GDM1 (cell line): ENCODE measurements at regions not wholly inside any gene's neighbourhood (a gene's known extent, or its start where the extent isn't known, plus 50 kb on each side); places are given as distances from the start of the nearest gene placed in this dataset.

Source experiments
- DNase-seq: peaks from one replicate; lab custom pipeline; 2025; lab: John Stamatoyannopoulos, UW

DNA sequence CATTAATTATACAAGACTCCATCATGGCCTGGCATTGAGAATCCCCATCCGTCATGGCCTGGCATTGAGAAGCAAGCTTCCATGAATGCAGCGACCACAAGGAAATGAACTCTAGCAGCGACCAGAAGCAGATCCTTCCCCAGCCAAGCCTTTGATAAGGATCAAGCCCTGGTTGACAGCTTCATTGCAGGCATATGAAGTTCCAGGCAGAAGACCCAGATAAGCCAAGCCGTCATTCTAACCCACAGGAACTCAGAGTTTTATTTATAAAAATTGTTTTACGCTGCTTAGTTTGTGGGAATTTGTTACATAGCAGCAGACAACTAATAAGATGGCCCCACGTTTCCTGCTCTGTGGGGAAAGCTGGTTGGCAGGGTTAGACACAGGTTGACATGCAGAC lies 642.3 kb downstream of the GATA3 start:
- no peak for DNase-seq

DNA sequence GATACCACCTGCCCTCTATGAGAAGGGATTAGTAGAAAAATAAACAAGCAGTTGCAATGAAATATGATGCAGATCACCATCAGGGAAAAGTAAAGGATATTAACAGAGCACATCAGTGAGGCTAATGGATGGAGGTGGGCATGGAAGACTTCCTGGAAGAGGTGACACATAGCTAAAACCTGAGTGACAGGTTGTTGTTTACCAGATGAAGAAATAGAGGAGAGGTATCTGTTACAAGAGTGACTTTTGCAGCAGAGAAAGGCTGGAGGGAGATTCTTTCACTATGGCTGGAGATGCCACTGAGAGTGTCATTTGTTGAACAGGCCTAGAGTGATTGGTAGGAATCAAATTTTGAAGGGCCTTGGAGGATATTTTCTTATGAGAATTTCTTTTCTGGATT lies 646.2 kb downstream of the GATA3 start:
- no peak for DNase-seq

DNA sequence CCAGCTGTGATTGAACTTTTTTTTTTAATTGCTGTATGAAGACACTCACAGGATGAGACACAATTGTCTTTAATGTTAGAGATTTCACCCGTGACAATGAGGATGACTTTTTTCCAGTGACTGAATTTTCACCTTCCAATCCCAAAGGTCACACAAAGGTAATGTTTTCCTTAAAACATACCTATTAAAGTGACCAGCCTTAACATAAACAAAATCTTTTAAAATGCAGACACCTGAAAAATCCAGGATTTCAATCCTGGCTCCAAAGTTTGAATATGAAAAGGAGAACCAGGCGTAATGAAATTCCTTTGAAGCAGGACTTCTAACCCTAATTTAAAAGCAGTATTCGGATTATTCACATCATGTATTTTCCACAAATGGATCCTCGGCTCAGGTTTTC lies 647.7 kb downstream of the GATA3 start:
- no peak for DNase-seq

DNA sequence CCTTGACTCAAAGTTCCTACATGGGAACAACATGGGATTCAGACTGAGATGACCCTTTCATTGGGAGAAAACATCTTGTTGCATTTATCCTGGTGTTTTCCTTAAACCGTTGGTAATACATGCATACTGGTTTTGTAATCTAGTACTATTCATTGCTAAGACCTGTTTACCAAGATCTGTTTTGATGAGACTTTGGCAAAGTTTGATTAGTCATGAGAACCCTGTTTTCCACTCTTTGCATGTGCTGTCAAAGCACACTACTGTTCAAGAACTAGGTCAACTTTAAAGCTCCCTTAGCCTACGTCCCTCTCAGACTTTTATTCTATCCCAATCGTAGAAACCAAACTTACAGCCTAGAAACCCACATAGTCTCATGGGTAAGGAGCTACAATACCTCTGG lies 650.9 kb downstream of the GATA3 start:
- no peak for DNase-seq

DNA sequence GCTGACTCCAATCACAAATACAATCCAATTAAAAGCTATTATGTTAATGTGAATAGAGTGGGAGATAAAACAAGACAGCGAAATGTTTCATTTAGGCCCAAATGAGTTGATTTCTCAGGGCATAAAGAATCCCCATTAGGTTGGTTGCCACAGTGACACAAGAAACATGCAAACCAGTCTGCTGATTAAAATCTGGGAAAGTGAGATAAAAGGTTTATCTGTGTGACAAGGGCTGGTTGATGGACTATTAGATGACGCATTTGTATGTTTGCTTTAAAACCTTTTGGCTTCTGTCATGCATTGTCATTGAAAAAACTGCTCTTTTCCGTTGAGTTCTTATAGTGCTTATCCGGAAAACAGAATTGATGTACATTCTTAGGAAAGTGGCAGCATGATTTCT lies 658.2 kb downstream of the GATA3 start:
- no peak for DNase-seq

DNA sequence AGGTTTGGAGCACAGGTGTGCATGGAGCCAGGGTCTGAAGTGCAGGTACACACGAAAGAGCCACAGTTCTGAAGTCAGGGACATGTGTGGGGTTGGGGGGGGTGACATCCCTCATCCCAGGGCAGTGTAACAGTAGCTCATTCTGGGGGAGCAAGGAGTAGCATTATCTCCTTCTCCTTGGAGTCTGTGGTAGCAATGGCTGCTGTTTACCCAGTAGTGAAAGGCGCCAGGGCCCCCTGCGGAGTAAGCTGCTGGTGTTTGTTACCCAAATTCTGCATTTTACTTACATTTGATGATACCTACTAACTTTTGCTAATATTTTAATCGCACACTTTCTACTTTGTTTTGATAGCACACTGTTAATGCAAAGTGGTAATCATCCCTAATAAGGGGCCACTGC lies 665.5 kb downstream of the GATA3 start:
- no peak for DNase-seq

DNA sequence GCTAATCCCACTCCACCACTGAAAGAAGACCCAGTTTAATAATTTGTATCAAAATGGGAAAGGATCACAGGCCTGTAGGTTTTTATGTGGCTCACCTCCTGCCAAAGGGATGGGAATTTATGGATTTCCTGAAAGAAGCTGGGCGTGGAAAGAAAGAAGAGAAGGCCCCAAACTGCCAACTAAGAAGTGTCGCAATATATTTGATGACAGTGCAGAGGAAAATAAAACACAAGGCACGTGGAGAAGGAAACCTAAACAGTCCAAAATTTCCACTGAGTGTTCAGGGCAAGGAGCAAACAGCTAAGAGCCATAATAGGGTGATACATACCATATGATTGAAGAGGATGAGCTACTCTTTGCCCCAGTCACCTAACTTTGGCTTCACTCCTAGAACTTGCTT lies 667.2 kb downstream of the GATA3 start:
- no peak for DNase-seq

DNA sequence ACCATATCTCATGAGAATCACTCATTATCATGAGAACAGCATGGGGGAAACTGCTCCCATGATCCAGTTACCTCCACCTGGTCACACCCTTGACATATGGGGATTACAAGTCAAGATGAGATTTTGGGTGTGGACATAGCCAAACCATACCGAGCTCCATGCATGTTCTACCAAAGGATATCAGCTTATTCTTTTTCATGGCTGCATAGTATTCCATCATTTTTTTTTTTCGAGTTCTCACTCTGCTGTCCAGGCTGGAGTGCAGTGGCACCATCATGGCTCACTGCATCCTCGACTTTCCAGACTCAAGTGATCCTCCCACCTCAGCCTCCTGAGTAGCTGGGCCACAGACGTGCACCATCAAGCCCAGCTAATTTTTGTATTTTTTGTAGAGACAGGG lies 668.3 kb downstream of the GATA3 start:
- DNase-seq, result no peak

DNA sequence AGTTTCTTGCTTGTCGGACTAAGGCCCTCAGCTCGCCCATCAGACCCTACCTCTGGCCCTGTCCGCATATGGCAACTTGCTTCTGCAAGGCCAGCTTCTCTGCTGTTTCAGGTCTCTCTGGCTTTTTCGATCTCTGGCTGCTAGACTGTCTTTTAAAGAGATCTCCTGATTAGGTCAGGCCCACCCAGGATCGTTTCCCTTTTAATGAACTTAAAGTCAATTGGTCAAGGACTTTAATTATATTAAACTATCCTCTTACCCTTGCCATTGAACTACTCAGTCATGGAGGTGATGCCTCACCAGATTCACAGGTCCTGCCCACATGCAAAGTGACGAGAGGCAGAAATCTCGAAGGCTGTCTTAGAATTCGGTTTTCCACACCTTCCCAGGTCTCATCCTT lies 670.9 kb downstream of the GATA3 start:
- no peak for DNase-seq

DNA sequence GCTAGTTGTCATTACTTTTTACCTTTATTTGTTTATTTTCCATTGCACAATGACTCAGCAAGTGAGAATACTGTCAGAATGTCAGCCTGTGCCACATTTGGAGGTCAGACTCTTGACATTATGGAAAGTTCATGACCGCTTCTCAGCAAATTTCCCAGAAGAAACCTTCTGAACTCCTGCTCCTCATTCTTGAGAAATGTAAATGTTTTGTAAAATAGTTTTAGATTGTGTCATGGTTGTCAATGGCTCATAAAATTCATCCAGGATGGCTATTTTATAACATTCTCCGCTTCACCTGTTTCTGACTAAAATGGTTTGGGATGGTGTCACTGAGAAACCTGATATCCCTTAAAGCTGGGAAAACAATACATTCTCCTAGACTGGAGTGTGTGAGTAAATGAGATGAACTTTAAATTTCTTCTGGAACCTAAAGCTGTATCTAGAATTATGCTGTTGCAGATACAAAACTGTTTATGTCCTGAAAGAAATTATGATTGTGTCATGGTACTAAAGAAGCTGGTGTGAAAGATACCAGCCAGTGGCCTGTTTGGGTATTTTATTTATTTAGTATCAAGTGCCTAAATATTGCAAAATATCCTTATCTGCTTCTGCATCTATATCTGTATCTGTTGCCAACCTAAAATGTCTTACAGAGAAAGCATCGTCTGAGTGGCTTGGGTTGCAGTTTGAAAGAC lies 671.7 kb downstream of the GATA3 start:
- DNase-seq, result no peak

DNA sequence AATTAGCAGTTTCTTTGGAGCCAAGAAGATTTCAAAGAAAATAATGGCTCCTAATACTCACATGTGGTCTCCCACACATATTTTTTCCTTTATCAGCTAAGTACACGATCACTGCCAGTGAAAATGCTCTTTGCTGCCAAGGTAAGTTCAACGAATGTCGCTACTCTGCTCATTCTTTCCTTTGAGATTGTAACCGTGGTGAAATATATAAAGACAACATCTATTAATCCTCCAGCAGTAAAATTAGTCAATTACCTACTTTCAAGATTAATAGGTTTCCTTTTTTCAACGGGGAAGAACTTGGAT lies 672.2 kb downstream of the GATA3 start:
- no peak for DNase-seq

DNA sequence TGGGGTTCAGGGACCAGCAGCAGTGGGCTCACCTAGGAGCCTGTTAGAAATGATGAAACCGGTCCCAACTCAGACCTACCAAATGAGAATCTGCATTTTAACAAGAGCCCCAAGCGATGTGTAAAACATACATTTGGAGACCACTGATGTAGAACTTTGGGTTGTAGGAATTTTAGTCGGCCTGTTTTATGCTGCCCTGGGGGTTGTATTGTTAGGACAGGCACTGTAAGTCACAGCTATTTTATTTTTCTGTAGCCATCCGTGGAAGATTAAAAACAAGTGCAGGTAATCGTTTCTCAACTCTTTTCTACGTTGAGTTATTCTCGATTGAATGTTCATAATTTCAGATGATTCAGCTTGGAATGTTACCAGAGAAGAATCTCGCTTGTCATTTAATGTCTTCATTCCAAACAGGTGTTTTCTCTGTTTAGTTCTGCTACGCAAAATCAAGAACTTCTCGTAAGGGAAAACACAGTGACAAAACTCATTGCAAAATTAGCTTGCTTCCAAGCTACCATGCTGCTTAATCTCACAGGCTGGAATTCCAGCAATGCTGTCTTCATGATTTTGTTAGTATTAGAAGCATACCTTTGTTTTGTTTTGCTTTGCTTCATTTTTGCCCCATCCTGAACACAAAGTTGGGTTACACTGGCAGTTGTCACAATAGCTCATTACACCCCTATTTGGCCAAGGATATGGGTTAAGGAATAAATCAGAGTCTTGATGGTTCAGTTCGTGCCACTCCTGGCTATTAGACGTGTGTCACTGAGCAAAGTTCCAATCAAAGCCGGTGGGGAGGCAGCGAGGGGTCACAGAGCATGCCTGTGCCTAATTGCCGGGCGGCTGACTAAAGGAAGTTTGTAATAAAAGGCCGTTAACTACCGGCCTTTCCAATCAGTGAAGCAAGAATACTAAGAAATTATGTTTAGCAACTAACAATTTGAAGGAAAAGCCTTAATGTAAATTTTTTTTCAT lies 676.9 kb downstream of the GATA3 start:
- no peak for DNase-seq

DNA sequence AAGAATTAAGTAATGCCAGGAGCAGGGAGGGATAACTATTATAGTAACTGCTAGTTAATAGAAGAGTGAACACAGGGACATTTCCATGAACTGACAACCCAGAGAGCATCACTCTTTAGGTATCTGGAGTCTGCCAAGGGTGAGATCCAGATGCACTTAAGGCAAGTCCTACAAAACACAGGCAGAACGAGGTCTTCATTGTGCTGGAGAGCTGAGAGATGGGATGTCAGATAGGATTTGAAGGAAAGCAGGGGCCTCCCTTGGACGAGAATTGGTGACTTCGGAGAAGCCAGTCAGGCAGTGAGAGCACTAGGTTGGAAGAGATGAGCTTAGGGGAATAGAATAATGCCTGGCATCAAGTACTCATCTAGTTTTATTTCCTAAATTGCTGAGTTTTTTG lies 684.5 kb downstream of the GATA3 start:
- DNase-seq, result no peak

DNA sequence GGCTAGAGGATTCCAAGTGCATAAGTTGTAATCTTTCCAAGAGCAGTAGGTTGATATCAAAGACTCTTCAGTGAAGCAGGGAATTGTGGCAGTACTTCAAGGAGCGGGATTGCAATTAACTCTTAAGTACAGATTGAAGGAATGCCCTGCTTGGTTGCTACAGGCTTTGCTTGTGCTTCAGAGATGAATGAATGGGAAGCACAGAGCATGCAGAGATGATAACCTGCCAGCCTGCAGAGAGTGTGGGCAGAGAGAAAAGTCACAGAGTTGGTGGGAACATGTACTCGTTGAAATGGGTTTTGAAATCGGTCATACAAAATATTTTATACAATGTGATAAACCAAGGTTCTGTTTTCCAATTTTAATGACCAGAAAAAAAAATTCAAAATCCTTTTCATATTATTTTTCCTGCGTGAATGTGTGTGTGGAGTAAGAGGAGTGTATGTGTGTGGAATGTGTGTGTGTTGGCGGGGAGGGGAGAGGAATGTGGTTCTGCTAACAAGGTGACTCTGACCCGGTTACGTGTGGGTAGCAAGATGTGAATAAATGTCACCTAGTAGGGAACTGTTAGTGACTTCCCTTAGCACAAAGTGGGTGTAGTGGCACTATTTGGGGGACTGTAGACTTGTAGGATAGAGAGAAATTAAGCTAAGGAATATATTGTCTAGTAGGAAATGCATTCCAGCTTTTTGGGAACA lies 697.8 kb downstream of the GATA3 start:
- no peak for DNase-seq

DNA sequence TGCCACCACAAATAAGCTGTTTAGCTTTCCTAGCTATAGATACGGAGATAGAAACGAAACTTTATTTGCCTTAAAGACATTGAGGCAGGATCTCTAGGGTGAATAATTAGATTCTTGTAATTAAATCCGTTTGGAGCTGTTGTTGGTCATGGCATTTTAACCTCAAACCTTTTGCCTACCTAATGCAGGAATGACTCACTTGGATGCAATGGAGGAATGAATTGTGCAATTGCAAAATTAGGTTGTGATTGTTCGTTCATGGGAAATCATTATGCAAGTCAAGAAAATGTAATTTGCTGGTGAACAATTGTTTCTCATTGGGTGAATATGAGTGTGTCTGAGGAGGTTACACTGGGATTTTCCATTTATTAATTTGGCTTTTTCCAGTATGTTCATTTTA lies 703.5 kb downstream of the GATA3 start:
- DNase-seq, result no peak

DNA sequence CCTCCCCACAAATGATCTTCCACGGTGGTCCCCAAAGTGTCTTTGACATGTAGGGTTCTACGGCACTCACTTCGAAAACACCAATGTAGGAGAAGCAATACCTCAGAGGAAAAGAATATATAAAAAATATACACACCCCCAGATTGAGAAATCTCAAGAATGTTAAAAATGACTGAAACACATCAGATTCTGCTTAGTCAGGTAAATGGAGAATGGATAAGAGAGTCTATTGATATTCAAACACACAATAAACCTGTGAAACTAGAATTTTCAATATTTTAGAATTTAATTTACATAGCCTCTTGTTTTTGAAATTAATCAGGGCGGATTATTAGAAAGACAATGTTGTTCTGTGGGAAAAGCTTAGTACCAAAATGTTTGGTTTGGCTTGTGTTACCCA lies 712.4 kb downstream of the GATA3 start:
- no peak for DNase-seq

DNA sequence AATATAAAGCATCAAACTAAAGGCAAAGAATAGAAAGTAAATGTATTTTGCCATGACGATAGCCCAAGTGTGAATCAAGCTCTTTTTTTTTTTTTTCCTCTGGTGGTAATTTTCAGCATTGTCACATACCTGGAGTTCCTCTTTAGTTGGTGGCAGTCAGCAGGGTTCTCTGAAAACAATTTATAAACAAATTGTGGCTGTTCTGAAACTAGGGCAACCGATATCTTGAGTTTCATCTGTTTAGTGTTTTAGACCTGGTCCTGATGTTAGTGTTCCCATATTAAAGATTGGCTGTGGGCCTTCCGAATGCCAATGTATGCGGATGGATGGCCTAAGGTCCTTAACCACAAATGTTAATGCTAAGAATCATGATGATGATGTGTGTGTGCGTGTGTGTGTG lies 713.1 kb downstream of the GATA3 start:
- no peak for DNase-seq

DNA sequence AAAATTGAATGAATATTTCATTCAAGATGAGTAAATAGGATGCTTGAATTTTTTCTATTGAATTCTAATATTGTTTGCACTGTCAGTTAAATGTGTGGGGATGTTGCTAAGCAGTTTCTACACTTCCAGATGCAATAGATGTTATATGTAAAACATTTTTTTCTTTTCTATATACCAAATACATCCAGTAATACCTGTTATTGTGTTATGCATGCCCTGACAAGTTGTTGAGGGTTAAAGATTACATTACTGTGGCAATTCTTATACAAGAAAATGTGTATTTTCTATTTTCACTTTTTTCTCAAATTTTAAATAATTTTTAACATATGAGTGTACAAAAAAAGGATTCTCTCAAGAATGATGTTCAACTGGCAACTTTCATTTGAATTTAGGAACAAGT lies 713.9 kb downstream of the GATA3 start:
- no peak for DNase-seq

DNA sequence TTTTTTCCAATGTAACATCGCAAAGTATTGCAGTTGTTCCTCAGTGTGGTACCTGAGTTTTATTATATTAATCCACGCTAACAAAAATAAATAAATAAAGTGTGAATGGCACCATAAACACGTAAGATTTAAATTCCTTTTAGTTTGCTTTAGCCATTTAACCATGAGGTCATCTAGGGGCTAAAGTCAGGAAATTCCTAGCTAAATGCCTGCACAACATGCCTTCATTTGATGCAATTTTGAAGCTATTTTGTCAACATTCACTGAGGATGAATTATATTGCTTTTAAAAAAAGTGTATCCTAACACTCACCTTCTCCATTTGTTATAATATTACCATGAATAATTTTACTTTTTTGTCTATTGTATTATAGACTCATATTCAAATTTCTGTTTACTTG lies 714.4 kb downstream of the GATA3 start:
- DNase-seq, result no peak

DNA sequence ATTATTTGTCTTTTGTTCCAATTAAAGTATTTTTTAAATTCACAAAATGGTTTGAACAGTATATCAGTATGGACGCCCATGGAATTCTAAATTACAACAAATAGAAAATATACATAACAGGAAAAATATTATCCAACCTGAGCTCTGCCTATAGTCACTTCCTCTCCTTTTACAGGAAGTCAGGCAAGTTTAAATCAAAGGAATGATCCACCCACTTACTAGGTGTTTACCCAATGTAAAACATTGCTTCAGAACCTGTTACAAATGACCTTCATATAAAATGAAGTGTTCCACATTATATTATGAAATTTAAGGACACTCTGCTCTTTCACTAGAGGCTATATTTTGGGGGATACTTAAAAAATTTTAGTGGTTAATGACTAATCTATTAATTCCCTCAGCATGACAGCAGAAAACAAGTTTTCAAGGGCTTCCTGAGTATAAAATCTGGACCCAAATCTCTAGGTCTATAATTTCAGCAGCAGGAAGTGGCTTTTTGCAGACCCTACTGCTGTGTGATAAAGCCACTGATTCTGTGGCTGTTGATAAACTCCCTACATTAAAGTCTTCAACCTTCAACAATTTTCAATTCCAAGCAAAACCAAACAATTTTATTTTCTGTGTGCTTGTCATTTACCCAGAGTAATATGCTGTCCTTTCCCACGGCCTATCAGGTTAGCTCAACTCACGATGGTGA lies 722.6 kb downstream of the GATA3 start:
- DNase-seq, result no peak

DNA sequence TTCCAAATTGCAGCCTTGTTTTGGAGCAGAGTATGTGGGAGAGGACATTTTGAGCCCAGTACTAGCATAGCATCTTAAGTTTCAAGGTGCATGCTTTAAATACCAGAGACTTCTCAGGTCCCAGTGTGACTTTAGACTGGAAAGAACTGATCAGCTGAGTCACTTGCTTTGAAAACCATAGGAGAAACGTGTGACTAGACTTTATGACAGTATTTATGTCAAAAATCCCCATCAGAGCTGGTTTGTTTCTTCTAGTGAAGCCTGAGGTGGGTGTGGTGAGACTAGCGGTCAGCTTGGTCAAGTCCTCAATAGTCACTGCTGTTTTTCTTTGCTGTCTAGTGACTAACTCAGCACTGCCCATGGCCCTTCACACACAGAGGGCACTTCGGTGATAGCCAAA lies 724.2 kb downstream of the GATA3 start:
- no peak for DNase-seq

DNA sequence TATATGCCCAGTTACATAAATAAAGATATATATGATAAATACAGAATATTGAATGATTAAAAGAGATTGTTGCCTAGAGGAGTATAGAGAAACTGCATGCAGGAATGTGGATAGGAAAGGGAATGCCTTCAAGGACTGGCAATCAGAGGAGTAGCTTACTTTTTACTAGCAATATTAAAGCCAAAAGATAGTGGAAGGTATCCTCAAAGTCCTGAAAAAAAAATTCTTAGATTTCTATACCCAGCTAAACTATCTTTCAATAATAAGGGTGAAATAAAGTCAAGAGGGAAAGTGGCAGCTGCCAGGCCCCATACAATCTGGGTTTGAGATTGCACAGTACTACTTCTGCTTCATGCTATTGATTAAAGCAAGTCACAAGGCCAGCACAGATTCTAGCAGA lies 733.2 kb downstream of the GATA3 start:
- DNase-seq, result no peak

DNA sequence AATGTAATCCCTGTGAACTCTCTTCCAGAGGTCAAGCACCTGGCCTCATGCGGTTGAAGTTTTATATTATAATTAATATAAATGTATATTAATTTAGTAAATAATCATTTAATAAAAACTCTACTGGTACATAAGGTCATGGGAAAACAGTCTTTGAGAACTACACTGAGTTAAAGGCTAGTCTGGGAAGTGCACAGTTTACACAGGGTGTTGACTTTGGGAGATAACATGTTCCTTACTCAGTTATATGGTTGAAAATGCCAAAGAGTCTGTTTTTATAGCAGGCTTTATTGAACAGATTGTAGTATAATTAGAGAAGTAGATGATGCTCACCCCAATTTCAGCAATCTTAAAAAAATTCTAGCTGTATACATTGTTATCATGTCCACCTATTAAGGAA lies 735.9 kb downstream of the GATA3 start:
- no peak for DNase-seq
